ENCODE measurements at regions not wholly inside any gene's neighbourhood (a gene's known extent, or its start where the extent isn't known, plus 50 kb on each side); places are given as distances from the start of the nearest gene placed in this dataset.

GRCh38 chr7:17181482-17181881, 117.0 kb upstream of the AHR start:
- DNase-seq (ENCODE audit: low read depth) = no peak

GRCh38 chr7:17183630-17184328, 114.7 kb upstream of the AHR start:
- DNase-seq (ENCODE audit: low read depth) = no peak

GRCh38 chr7:17184805-17185689, 113.4 kb upstream of the AHR start:
- no peak for DNase-seq (ENCODE audit: low read depth)

DNA sequence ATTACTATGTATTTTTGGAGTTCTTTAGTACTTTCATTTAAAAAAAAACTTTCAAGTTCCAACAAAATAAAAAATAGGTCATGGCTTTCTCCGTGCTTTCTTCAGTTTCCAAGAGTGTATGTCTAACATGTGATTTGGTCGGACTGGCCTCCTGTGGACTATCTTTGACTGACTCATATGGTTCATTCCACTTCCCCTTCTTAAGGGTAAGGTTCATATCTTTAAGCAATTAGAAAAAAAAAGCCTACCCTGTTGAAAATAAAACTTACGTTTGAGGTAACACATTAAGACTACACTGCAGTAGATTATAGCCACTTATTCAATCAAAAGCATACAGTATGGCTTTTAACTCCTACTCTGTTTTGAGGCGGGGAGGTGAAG, 112.8 kb upstream of the AHR start:
- no peak for DNase-seq (ENCODE audit: low read depth)

- DNase-seq (ENCODE audit: low read depth) = no peak
Observed at GRCh38 chr7:17186745-17187530, 111.5 kb upstream of the AHR start.

DNA sequence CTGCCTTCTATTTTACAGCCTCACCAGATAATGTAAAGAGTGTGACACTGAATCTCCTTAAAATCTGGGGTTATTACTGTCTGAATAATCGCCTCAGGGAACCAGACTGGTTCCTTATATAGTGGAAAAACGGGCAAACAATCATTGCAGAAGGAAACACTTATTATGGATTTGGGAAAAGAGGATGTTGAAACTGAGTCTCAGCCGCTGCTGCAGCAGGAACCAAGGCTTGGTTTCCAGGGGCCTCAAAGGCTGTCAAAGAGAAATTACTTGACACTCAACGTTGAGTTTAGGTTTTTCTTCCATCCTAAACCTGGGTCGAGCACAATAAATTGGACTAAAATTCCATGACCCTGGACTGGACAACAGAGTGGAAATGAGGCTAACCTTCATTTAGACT, 103.8 kb upstream of the AHR start:
- DNase-seq (ENCODE audit: low read depth) = no peak

DNA sequence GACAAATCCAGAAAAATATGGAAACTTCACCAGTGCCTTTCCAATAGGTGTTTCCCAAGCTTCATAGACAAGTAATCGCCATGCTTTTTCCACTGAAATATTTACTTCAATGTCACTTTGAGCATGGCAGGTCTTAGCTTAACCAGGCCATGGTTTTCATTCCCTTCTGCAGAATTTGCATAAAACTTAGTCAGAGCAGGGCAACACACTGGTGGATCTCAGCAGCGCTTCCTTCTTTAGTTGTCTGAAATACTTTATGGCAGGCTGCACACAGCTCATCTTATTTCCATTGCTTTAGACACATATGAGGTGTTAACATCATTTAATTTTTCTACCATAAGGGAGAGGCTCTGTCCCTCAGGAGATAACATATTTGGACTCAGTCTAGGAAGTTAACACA, 102.9 kb upstream of the AHR start:
- DNase-seq (ENCODE audit: low read depth) = no peak

GRCh38 chr7:17205910-17206309, 92.5 kb upstream of the AHR start:
- no peak for DNase-seq (ENCODE audit: low read depth)

DNA sequence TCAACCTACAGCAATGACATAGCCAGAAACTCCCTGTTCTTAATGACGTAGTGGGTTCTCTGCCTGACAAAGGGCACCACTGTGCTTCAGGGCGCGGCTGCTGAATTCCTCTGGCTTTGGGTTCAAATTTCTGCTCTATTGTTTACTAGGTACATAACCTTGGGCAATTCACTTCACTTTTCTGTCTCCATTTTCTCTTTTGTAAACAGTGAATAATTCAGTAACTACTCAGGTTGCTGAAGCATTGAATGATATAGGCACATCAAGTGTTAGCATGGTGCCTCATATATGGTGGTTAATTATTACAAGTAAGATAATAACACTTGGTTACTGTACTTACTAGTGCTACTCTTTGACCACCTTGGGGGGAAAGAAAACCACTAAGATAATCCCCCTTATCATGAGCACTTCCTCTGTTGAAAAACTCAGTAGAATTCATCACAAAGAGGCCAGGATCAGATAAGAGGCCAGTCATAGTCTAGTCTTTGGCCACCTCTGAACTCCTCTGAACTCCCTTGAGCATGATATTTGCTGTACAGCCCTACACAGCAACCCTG, 92.0 kb upstream of the AHR start:
- no peak for DNase-seq (ENCODE audit: low read depth)

- DNase-seq (ENCODE audit: low read depth) = no peak
Observed at GRCh38 chr7:17207220-17207619, 91.2 kb upstream of the AHR start.

GRCh38 chr7:17209101-17209500, 89.4 kb upstream of the AHR start:
- no peak for DNase-seq (ENCODE audit: low read depth)

GRCh38 chr7:17211307-17211836, 87.1 kb upstream of the AHR start:
- DNase-seq (ENCODE audit: low read depth) = no peak

GRCh38 chr7:17212188-17212587, 86.3 kb upstream of the AHR start:
- no peak for DNase-seq (ENCODE audit: low read depth)

DNA sequence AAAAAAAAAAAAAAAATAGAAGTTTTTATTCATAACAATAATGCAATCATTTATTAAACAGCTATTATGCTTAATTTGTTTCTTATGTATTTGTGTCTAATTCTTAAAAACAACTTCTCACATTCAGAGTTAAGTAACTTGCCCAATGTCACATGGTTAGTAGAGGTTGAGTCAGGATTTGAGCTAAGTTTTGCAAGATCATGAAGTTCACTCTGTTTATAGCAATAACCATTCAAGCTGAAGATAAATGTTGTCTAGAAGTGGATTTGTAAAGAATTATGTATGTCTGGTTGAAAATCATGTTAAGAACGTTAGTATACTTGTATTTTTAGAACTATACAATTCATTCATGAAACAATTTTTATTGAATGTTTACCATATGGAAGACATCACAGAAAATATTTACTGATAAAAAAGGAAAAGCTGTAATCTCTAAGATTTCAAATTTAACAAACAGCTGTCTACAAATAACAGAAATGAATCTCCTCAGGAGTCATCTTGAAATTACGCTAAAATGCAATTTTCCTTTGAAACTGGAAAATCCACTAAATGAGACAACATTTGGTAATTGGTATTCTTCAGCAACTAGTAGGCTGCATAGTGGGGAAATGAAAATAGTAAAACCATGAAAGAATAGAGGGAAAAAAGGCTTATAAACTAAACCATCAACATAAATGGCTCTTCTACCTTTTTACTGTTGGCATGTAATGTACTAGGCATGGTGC, 70.5 kb upstream of the AHR start:
- DNase-seq (ENCODE audit: low read depth) = no peak

GRCh38 chr7:17229228-17229627, 69.2 kb upstream of the AHR start:
- no peak for DNase-seq (ENCODE audit: low read depth)

DNA sequence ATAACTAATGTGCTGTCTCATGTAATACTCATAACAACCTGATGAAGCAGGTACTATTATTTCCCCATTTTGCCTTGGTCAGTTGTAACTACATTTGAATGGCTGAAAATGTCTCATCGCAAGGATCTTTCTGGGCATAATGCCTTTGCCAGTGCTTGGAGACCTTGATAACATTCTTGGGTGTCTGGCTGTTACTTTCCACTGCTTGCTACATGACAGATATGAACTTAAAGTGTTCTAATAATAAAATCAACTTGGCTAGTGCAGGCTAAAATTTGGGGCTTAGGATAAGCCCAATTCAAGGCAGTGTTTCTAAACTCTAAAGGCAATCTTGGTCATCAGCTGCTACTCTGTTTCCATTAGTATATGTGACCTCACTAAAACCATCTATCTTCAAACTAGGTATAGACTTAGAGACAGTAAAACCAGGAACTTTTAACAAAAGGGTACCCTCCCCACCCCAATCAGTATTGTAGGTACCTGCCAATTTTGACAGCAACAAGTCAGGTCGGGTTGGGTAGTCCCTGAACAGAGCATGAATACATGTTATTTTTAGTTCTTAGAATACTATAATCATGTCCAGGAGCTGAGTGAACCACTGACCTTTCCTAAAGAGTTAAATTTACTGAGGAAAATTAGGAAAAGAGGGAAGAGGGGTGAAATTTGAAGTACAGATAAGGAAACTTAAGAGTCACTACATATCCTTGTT, 68.2 kb upstream of the AHR start:
- no peak for DNase-seq (ENCODE audit: low read depth)

GRCh38 chr7:17233603-17234002, 64.8 kb upstream of the AHR start:
- no peak for DNase-seq (ENCODE audit: low read depth)

DNA sequence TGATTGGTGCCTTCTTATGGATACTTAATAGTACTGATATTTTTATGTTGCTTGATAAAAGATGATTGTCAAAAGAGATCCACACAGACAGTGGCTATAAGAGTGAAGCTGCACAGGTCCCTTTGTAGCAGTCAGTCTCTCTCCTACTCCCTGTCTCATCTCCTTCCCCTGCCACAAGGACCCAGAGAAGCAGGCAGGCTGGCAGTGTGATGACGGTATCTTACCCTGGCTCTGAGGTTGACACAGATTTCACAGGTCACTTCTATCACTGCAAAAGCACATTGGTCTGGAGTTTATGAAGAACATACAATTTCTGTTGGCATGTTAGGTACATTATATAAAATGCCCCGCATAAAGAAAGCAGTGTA, 64.4 kb upstream of the AHR start:
- DNase-seq (ENCODE audit: low read depth) = peak; percentile 19

- peak; percentile 21 for DNase-seq (ENCODE audit: low read depth)
Observed at GRCh38 chr7:17234398-17235031, 63.9 kb upstream of the AHR start.

GRCh38 chr7:17236171-17236570, 62.3 kb upstream of the AHR start:
- DNase-seq (ENCODE audit: low read depth) = no peak

Data from stimulated activated CD8-positive, alpha-beta memory T cell treated with anti-CD3 and anti-CD28 coated beads, Interleukin-12 subunit alpha, Interleukin-12 subunit beta, amount 100 ng/mL, for 1 hour (primary cell).